ENCODE measurements at regions not wholly inside any gene's neighbourhood (a gene's known extent, or its start where the extent isn't known, plus 50 kb on each side); places are given as distances from the start of the nearest gene placed in this dataset.

- no peak for TF ChIP-seq CTCF (IDR thresholded peaks at IDR 0.05 in 2 of 3, conservative IDR thresholded peaks at IDR 0.05 in 1 of 3; ENCODE audit: control insufficient read depth in 2 of 3, extremely low read depth in 1 of 3, insufficient read depth in 1 of 3, low read depth in 3 of 3, low read length in 3 of 3)
- no peak for TF ChIP-seq EZH2 (IDR thresholded peaks at IDR 0.05; ENCODE audit: borderline replicate concordance, control insufficient read depth, low read depth, low read length)
- no peak for TF ChIP-seq BRCA1 (IDR thresholded peaks at IDR 0.05; ENCODE audit: low read depth, low read length)
- TF ChIP-seq POLR2AphosphoS5 (IDR thresholded peaks at IDR 0.05; ENCODE audit: low read length), result no peak
- no peak for TF ChIP-seq POLR2A (IDR thresholded peaks at IDR 0.05; ENCODE audit: low read depth, low read length)
- no peak for TF ChIP-seq ZBTB33 (IDR thresholded peaks at IDR 0.05)
- TF ChIP-seq SPI1 (IDR thresholded peaks at IDR 0.05; ENCODE audit: borderline replicate concordance, insufficient read depth, low read depth, low read length), result no peak
These were observed 130.1 kb upstream of the ADRA1B start for GRCh38 chr5:159786201-159786600.

Measured in GM12878 (cell line).